Gastrocnemius medialis (tissue), 4 donors: ENCODE measurements at regions not wholly inside any gene's neighbourhood (a gene's known extent, or its start where the extent isn't known, plus 50 kb on each side); places are given as distances from the start of the nearest gene placed in this dataset.

Experiments
- POLR2A ChIP-seq, 2 donors: fragments of 450-650 bp; IDR thresholded peaks; one replicate each; pipeline ENCODE4 v1.6.1; 2017; ENCODE audit warnings: antibody characterized with exemption in 2 of 2, mild to moderate bottlenecking in 2 of 2, moderate library complexity in 2 of 2
- TF ChIP-seq, protein P1 (sequence below), 5 experiments: fragments of 450-650 bp in 3 of 5; fragments of 200-600 bp in 2 of 5; sonication (generic) in 2 of 5; IDR thresholded peaks in 4 of 5; conservative IDR thresholded peaks in 1 of 5; 1 replicate in 4 of 5; 2 replicates in 1 of 5; pipeline ENCODE4 v1.5.1; 2016 to 2019; ENCODE audit warnings: antibody characterized with exemption in 5 of 5, mild to moderate bottlenecking in 3 of 5, moderate library complexity in 3 of 5

DNA sequence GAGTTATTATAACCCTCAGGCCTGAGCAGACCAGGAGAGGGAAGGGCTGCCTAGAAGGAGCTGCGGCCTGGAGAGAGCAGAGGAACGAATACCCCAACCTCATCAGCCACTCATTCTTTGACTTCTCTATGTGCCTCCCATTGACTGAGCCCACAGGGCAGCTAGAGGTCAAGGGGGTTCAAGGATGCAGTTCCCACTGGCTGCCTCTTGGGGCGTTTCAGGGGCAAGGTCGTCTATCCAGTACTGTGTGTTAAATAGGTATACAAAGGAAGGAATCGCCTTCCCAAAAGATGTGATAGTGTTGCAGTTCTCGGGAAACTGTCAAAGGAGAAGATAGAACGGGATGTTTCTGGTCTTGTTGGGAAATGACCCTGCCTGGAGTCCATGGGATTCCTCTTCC is 250.6 kb downstream of the PRDM2 start:
- TF ChIP-seq, protein P1, sequence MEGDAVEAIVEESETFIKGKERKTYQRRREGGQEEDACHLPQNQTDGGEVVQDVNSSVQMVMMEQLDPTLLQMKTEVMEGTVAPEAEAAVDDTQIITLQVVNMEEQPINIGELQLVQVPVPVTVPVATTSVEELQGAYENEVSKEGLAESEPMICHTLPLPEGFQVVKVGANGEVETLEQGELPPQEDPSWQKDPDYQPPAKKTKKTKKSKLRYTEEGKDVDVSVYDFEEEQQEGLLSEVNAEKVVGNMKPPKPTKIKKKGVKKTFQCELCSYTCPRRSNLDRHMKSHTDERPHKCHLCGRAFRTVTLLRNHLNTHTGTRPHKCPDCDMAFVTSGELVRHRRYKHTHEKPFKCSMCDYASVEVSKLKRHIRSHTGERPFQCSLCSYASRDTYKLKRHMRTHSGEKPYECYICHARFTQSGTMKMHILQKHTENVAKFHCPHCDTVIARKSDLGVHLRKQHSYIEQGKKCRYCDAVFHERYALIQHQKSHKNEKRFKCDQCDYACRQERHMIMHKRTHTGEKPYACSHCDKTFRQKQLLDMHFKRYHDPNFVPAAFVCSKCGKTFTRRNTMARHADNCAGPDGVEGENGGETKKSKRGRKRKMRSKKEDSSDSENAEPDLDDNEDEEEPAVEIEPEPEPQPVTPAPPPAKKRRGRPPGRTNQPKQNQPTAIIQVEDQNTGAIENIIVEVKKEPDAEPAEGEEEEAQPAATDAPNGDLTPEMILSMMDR (IDR thresholded peaks at IDR 0.05 in 4 of 5, conservative IDR thresholded peaks at IDR 0.05 in 1 of 5) = no peak
- TF ChIP-seq POLR2A (IDR thresholded peaks at IDR 0.05) = no peak
